CD4-positive, alpha-beta T cell treated with Interleukin-15 for 1 hour (primary cell): ENCODE measurements at regions not wholly inside any gene's neighbourhood (a gene's known extent, or its start where the extent isn't known, plus 50 kb on each side); places are given as distances from the start of the nearest gene placed in this dataset.

Source experiments
- DNase-seq: peaks from one replicate; pipeline ENCODE4 v3.0.0-alpha.2; 2020

DNA sequence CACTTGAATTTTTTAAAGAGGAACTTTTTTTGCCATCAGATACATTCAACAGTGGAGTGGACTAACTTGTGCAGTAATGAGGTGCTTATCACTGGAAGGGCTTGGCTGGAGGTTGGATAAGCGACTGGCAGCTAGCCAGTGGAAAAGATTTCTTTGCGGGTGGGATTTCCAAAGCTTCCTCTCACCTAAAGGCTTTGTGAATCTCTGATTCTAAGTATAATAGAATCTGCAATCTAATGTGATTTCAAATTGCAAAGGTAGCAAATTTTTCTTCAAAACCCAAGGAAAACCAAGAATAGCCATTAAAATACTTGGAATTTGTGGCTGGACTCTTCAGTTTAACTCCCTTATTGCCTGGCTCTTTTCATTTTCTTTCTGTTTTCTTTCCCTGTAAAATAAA is 460.4 kb upstream of the MARCKS start:
- DNase-seq: no peak

DNA sequence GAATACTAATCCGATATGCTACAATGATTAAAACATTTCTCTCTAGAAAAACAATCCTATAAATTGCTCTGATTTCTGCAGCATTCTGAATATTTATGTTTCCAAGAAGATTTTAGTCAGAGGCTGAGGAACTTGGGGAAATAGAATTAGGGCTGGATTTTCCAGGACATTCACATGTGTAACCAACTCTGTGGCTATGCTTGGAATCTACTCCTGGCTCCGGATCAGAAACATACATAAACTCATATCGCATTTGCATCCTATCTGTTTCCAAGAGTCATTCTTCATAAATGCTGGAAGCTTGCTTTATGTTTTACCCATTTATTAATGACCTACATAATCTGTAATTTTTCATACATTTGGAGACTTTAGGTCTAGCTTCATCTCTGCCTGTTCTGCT is 459.9 kb upstream of the MARCKS start:
- no peak for DNase-seq

DNA sequence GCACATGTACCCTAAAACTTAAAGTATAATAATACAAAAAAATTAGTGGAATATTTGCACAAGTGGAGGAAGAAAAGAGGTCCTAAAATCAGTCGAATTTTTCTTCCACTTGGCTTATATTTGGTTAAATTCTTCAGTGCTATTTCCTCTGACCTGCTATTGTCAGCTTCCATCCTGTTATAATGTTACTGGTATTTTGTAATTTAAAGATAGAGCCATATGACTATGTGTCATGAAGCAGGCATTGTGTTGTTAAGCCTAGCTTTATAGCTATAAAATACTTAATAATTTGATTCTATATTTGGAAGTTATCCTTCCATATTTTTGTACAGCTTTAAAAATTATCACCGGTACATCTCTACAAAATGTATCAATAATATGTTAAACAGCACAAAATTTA is 455.9 kb upstream of the MARCKS start:
- no peak for DNase-seq

DNA sequence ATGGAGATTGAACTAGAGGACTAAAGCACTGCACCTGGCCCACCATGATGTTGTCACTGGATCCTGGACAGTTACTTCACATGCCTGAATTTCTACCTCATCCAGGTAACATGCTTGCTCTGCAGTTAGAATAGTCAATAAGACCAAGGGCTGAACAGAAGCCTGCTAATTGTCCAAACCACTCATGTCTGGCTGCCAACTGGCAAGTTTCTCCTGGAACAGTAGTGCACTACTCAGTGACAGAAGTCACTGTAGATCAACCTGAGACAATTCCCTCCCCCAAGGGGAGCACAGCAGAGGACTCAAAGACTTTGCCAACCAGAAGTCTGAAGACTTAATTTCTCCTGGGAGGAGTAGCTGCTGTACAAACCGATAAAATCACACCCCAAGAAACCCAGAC is 454.6 kb upstream of the MARCKS start:
- no peak for DNase-seq

DNA sequence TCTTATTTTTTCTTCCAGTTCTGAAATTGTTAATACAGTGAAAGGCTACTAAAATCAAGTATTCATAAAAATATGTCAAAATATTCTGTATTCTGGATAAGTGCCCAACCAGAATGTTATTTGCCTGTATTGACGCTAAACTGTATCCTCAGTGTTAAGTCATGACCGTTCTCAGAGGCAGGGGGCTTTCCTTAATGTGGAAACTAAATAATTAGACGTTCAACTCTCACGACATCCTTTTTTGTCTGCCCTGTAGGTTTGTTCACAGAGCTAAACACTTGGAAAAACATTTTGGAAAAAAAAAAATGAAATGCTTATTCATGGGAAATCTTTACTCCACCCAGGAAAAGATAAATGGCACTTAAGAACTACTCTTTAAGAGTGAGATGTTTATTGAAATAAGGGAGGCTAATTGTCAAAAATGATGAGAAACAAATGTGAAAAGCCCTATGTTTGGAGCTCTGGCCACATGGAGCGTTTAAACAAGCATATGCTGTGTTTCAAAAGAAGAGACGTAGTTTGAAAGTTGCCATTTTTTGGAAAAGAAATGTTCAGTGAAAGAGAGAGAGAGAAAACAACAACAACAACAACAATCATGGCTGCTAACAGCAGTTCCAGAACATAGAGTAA is 453.1 kb upstream of the MARCKS start:
- DNase-seq: no peak

DNA sequence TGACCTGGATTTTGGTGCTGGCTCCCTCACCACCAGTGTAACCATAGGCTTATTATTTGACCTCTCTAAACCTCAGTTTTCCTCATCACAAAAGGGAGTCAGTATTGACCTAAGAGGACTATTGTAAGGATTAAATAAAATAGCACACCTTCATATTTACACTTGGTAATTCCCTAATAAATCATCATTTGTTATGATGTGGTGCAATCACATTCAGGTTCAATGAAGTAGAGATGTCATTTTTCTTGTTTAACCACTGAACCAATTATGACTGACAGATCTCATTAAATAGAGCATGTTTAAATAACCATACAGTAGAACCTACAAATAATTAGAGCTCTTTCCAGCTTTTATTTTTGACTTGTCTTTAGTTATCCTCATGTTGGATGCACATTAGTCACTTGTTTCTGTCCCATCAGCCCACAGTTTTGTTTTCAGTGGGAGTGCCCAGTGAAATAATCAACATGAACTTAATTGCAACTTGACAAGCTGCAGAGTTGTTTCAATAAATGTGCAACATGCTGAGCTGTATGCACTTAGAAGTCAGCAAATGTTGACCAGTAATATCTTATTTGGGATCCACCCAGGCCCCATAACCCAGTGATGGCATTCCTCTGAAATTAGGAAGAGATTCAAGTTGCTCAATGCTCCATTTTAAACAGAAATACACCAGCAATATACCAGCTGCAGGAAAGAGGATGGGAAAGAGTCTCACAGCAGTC is 451.7 kb upstream of the MARCKS start:
- no peak for DNase-seq

DNA sequence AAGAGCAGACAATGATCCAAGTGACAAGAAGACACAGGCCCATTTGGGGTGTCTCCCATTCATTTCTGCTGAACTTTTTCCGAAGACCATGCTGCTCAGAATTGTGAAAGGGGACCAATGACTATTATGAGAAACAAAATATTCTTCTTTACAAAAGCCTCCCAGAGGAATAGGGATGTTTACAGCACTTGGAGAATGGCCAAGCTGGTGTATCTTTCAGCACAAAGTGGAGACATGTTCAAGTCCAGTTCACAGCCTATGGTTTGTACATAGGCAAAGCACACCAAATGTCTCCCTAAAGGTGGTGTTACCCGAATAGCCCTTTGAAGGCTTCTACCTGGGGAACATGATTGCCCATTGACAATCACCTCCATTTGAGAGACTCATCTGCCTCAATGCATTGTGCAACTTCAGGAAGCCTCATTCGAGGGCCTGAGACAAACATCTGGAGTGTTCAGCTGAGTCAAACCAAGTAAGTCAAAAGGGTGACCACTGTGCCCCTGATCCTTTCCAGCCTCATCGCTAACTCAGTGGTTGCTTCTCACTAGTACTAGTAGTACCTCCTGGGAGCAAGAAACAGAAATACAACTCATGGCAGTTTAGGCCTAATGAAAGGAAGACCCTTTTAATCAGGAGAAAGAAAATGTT is 451.0 kb upstream of the MARCKS start:
- no peak for DNase-seq

DNA sequence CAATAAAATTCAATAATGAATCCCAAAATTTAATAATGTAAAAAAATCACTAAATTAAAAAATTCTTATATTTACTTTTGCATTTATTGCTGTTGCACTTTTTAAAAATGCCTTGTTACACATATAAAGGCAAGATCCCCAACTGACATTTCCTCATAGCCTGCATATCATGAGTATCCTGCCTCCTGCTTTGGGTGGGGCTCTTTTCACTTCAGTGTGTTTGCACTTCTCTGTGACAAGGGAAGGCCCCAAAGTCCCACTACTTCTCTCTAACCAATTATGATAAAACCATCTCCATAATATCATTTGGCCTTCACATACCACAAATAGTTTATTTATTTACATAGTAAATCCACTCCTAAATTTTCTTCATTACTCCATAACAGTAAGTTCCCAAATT is 446.1 kb upstream of the MARCKS start:
- peak; percentile 16 for DNase-seq

DNA sequence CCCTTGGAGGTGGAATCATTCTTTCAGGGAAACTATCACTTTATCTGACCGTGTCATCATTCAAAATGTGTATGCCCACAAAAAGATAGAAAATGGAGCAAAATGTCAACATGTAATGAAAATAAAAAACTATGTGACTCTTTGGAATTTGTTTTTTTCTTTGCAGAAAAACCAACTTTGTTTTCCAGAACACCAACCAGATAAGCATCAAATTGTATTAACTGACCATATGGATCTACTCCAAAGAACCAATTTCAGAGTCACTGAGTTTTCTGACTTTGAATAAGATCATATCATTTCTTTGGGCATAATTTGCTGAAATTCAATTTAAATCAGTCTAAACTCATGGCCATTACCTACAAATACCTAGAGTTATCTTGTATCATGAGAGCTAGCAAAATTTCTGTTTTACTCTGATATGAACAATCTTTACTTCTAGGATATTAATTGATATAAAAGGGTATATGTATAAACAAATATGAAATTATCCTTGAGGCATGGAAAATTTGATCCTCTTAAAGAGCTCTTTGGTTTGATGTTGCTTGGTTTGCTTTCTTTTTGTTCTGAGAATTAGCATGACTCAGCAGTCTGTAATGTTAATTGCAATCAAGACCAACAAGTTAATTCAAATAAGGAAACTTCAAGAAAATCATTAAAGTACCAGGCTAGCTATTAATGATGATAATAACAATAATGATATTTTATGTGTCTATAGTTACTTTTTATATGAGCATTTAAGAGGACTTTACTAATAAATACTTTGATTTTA is 444.4 kb upstream of the MARCKS start:
- DNase-seq: no peak

DNA sequence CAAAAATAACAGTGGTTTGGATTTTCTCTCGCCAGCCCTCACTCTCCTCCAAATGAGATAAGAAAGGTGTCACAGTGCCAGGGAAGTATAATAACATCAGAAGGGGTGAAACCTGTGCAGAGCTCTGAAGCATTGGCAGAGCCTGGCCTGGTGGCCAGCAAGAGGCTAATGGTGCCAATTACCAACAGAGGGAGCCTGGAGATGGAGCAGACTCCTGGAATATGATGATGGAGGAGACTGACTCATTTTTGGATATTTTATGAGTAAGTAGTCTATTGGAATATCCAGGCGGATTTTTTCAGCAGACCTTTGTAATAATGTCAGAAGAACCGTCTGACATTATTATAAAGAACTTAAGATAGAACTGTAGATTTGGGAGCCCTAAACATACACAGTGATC is 442.6 kb upstream of the MARCKS start:
- DNase-seq: no peak

DNA sequence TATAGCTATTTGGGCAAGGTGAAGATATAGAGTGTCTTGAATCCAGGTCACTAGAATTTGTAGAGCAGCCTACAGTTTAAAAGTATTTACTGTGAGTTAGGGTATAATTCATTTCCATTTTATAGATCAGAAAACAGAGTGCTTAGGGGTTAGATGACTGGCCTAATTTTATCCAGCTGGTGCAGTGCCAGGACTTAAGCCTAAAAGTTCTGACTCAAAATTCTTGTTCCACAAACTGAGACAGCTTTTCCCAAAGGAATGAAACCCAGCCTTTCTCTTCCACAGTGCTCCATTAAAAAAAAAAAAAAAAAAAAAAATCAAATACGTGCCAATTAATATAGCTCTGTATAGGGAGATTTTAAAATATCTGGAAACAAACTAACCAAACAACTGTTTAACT is 441.0 kb upstream of the MARCKS start:
- no peak for DNase-seq

DNA sequence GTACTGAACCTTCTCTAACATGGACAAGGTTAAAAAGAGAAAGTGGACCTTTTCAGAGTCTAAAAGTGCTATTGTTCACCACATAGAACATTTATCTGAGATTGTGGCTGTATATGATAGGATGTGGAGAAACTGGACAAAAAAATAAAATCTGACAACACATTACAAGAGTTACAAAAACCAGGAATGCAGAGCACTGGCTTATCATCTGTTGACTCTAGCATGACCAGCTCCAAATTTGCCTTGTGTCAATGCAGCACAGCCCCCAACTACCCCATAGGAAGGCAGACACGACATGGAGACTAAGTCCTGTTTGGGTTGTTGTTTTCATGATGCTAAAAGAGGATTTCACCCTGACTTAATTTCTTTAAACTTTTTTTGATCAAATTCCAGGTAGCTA is 436.9 kb upstream of the MARCKS start:
- no peak for DNase-seq

DNA sequence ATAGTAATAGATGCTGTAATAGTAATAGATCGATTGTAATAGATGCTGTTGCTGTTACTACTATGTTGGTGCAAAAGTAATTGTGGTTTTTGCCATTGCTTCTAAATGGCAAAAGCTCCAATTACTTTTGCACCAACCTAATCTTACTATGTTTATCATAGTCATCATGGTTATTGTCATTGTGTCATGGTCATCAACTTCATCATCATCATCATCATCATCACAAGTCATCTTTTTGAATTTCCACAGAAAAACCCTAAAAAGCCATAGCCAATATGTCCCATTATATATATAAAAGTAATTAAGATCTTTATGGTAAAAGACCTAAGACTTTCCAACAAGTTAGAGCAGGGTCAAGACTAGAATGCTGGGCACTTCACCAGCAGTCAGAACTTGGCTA is 435.1 kb upstream of the MARCKS start:
- no peak for DNase-seq

DNA sequence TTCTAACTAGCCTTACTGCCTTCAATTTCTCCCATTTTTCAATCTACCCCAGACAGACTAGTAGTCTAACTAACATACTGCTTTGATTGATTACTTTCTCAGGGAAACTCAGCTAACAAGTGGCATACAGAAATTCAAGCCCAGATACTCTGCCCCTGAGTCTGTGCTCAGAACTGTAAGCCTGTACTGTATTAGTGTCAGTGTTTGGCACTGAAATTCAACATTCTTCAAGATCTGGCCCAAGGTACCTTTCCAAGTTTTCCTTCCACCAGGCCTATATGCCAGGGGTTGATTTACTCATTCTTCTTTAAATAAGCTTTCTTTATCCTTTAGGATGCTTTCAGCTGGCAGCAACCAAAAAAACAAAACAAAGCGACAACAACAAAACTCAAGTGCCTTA is 433.2 kb upstream of the MARCKS start:
- DNase-seq: no peak

DNA sequence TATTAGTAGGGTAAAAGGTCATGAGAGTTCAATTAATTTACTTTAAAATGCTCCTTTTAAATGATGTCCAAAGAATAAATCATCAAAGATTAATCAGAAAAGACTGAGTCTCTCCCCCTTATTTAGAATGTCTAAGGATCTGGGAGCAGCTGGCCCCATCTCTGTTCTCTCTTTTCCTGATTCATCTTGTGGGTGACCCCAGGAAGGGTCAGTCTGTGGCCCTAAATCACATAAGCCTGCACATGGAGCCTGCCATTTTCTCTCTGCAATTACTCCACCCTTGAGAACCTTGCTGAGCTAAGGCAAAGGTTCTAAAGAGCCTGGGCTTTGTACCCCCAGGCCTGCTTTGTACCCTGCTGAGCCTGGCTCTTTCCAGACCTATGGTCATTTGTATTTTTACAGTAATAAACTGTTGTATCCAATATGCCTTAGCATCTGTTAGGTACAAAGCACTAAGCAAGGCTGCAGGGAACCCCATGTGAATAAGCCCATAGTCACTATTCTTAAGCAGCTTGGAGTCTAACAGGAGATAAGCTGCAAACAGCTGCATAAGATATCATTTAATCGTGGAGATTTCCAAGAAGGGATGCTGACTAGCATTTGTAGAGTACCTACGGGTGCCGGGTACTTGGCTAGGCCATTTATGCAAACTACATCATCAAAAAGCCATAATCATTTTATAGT is 431.0 kb upstream of the MARCKS start:
- no peak for DNase-seq

DNA sequence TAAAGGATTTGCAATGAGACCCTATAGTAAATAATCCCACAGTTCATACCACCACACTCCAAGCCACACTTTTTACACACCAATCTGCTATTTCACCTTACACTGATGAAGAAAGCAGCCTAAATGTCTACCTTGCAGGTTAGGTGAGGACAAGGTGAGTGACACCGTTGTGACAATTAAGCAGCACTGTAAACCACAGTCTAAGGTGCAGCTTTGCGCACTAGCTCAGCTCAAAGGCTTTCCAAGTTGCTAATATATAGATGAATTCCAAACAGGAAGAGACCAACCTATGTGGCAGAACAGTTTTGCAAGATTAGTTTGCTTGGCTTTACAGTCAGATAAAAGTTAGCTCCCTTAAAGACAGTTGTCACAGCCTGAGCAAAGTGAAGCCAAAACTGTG is 429.5 kb upstream of the MARCKS start:
- DNase-seq: no peak

DNA sequence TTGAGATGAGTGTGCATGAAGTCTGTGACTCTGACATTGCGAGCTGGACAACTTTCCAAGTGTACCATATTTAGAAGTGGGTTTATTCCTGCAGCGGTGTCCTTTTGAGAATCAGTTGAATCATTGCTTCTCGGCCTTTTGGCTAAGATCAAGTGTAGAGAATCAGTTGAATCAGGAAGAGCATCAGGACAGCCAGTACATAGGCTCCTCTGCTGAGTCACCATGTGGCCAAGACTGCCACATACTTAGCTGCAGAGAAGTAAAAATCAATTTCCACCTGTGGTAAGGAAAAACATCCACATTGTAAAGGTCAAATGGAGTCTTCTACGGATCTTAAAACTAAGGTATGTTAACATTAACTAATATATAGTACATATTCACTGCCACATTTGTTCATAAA is 428.4 kb upstream of the MARCKS start:
- DNase-seq: no peak

DNA sequence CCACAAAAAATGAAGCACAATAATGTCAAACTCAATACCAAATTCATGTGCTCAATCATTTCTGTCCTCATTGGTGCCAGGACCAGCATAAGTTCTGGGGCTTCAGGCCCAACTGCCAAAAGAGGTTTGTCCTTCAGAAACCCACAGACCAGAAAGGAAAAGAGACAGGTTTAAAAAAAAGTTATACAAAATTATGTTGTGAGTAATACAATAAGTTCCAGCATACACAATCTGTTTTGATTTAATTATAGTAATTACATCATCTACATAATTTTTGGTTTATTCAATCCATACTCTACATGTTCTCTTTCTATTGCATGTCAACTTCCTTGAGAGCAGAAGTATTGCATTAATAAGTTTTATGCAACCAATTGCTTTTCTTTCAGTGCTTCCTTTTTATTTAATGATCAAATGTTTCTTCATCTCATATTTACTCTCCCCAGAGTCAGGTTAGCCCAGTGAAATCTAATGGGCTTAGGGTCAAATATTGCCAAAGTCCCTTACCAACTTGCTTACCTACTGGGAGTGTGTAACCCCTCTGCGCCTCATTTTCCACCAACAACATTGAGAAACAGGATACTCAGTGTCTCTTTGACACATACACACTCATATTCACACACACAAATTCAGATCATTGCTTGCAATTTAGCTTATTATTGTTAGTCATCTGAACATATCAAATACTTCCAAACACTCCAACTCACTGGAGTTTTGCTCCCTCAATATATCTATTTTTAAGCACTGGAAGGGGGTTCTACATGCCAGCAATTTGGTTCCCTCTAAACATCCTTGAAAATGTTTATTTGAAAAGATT is 424.4 kb upstream of the MARCKS start:
- no peak for DNase-seq

DNA sequence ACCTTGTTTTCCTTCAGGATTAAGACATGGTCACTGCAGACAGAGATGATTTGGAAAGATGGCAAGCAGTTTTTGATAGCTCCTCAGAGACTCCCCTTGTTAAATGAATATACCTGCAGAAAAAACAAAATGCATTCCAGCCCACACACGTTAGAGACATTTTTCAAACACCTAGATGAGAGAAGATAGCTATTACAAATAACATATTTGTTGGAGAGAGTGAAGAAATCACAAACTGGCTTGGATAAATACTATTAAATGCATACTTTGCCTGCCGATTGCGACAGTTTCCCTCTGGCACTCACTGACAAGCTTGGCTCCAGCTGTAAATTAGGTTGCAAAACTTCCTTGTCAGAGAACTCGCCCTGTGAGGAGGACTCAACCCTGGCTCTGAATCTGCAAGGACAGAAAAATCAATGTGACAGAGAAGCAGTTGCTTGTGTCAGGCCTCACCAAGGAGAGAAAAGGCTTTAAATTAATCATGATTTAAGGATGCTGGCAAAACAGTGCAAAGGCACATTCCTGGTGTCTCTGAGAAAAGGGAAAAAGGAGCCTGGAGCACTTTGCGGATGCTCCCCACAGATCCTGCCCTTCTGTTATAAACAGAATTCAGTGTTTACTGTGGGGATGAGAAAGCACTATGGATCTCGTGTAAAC is 423.7 kb upstream of the MARCKS start:
- peak; percentile 29 for DNase-seq

DNA sequence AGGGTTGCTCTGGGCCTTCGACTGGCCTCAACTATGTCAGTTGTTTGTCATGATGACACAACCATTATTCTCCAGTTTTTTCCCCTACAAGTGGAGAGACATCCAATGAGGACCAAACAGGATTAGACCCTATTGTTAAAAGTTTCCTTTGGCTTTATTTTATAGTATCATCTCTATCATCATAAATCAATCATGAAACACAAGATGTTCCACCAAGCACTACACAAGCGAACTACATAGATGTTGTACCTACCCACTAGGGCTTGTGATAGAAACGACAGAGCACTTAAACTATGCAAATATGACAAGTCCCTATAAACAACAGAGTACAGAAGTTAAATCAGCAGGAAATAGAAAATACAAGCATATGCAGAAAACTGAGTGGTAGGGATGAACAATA is 422.5 kb upstream of the MARCKS start:
- DNase-seq: no peak

DNA sequence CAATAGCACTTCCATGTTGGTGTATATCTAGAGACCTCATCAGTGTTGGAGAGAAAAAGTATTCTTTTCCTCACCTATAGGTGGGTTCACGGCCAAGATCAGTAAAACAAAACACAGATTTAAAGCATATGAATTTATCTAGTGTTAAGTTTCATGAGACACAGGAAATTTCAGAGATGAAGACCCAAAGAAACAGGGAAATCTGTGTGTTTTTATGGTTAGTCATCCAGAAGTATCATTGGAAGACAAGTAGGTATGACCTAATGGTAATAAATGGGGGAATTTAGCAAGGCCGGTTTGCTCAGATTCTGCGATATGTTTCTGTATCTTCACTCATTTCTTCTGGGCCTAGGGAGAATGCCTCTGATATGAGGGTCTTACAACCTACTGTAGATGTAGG is 419.6 kb upstream of the MARCKS start:
- DNase-seq: no peak

DNA sequence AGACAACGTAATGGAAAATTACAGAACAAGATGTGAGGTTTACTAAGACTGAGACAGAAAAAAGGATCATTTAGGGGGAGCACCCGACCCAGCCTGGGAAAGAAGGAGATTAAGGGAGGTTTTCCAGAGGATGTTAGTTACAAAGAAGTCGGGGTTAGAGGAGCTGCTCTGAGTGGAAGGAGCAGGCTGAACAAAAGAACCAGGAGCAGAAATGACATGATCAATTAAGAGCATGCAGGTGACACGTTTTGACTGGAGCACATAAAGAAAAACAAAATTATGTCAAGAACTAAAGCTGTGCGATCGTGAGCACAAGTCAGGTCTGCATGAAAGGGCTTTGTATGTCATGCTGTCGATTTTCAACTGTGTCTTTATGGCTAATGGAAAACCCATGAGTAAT is 417.3 kb upstream of the MARCKS start:
- DNase-seq: no peak
